Keratinocyte (primary cell): ENCODE measurements at regions not wholly inside any gene's neighbourhood (a gene's known extent, or its start where the extent isn't known, plus 50 kb on each side); places are given as distances from the start of the nearest gene placed in this dataset.

Experiments used
- DNase-seq: peaks from one replicate; pipeline ENCODE4 v3.0.0-alpha.2; 2011; ENCODE audit warnings: low read depth, missing footprints, low spot score
- FAIRE-seq: peaks from 2 replicates; lab custom pipeline; 2011; peaks lifted over from hg19 to GRCh38; lab: Jason Lieb, UNC
- H2AFZ ChIP-seq: 2 replicates; pipeline ENCODE4 v1.6.0; 2012; ENCODE audit warnings: low read length, control low read depth, inconsistent platforms; ENCODE audit not compliant: control insufficient read depth
- H3K27ac ChIP-seq: 2 replicates; pipeline ENCODE4 v1.5.1; 2011; ENCODE audit warnings: low read length; ENCODE audit not compliant: control insufficient read depth, insufficient read depth
- H3K27me3 ChIP-seq: 3 replicates; pipeline ENCODE4 v1.6.0; 2011; ENCODE audit warnings: low read length; ENCODE audit not compliant: control insufficient read depth, insufficient read depth; ENCODE audit errors: extremely low read depth
- H3K36me3 ChIP-seq, 2 experiments: 2 replicates in 1 of 2; 3 replicates in 1 of 2; pipeline ENCODE4 v1.5.1; 2011; ENCODE audit warnings: low read length in 2 of 2, mild to moderate bottlenecking in 1 of 2; ENCODE audit not compliant: control insufficient read depth in 2 of 2, insufficient read depth in 2 of 2; ENCODE audit errors: extremely low read depth in 1 of 2
- H3K4me1 ChIP-seq: 3 replicates; pipeline ENCODE4 v1.5.1; 2011; ENCODE audit warnings: low read length; ENCODE audit not compliant: control insufficient read depth, insufficient read depth; ENCODE audit errors: extremely low read depth
- H3K4me2 ChIP-seq: 3 replicates; pipeline ENCODE4 v1.6.0; 2011; ENCODE audit warnings: low read depth, low read length; ENCODE audit not compliant: control insufficient read depth, insufficient read depth; ENCODE audit errors: extremely low read depth
- H3K4me3 ChIP-seq, 3 experiments: fragments of 200-600 bp in 1 of 3; sonication (generic) in 1 of 3; 2 replicates in 2 of 3; 3 replicates in 1 of 3; pipeline ENCODE4 v1.5.1; 2011 to 2016; ENCODE audit warnings: low read length in 3 of 3, mild to moderate bottlenecking in 3 of 3, control low read depth in 2 of 3, inconsistent platforms in 1 of 3, low read depth in 1 of 3, mixed read lengths in 1 of 3, mixed run types in 1 of 3, moderate library complexity in 1 of 3; ENCODE audit not compliant: control insufficient read depth in 2 of 3, insufficient read depth in 2 of 3; ENCODE audit errors: extremely low read depth in 1 of 3
- H3K79me2 ChIP-seq: 2 replicates; pipeline ENCODE4 v1.6.0; 2012; ENCODE audit warnings: low read length; ENCODE audit not compliant: control insufficient read depth, insufficient read depth
- H3K9ac ChIP-seq: 3 replicates; pipeline ENCODE4 v1.6.0; 2011; ENCODE audit warnings: low read length; ENCODE audit not compliant: control insufficient read depth, insufficient read depth; ENCODE audit errors: extremely low read depth
- H3K9me1 ChIP-seq: 3 replicates; pipeline ENCODE4 v1.6.0; 2011; ENCODE audit warnings: low read length; ENCODE audit not compliant: control insufficient read depth, insufficient read depth; ENCODE audit errors: extremely low read depth
- H3K9me3 ChIP-seq: 2 replicates; pipeline ENCODE4 v1.5.1; 2012; ENCODE audit warnings: low read depth, low read length; ENCODE audit not compliant: control insufficient read depth
- H4K20me1 ChIP-seq: 3 replicates; pipeline ENCODE4 v1.6.0; 2011; ENCODE audit warnings: low read length; ENCODE audit not compliant: control insufficient read depth, insufficient read depth; ENCODE audit errors: extremely low read depth
- EZH2 ChIP-seq: IDR thresholded peaks from one replicate; pipeline ENCODE4 v1.6.1; 2012; ENCODE audit warnings: inconsistent platforms, mild to moderate bottlenecking, low read length, moderate library complexity
- dilution Hi-C: fragments of 300-500 bp; cut with MboI; formaldehyde crosslinking; loops from one replicate; pipeline ENCODE4 v1.7.0; 2020; ENCODE audit warnings: low sequenced_read_pairs; ENCODE audit not compliant: extremely low pct_ligation_motif_present
- TF ChIP-seq, protein P1 (sequence below), 3 experiments: IDR thresholded peaks in 1 of 3; conservative IDR thresholded peaks in 1 of 3; optimal IDR thresholded peaks in 1 of 3; 2 replicates in 2 of 3; 3 replicates in 1 of 3; pipeline versions ENCODE3 to v1.5.1; 2011; ENCODE audit warnings: low read length in 3 of 3, mild to moderate bottlenecking in 3 of 3, moderate library complexity in 2 of 3, control low read depth in 1 of 3, inconsistent platforms in 1 of 3; ENCODE audit not compliant: insufficient read depth in 2 of 3; ENCODE audit errors: extremely low read depth in 1 of 3

- no peak for DNase-seq
- Histone ChIP-seq H3K9me1 (no peaks in the 10 kb centered on the region), H3K27ac (no peak overlapping the region), H3K4me1 (peaks cover 9% of the 10 kb centered on the region), H3K79me2 (no peaks in the 10 kb centered on the region), H3K4me3 (no peak overlapping the region), H3K4me2 (no peak overlapping the region), H3K27me3 (peaks cover 3% of the 10 kb centered on the region), H3K9me3 (no peaks in the 10 kb centered on the region), H3K36me3 (no peaks in the 10 kb centered on the region), H4K20me1 (no peaks in the 10 kb centered on the region), H2AFZ (no peak overlapping the region), H3K9ac (no peak overlapping the region)
- TF ChIP-seq, protein P1, sequence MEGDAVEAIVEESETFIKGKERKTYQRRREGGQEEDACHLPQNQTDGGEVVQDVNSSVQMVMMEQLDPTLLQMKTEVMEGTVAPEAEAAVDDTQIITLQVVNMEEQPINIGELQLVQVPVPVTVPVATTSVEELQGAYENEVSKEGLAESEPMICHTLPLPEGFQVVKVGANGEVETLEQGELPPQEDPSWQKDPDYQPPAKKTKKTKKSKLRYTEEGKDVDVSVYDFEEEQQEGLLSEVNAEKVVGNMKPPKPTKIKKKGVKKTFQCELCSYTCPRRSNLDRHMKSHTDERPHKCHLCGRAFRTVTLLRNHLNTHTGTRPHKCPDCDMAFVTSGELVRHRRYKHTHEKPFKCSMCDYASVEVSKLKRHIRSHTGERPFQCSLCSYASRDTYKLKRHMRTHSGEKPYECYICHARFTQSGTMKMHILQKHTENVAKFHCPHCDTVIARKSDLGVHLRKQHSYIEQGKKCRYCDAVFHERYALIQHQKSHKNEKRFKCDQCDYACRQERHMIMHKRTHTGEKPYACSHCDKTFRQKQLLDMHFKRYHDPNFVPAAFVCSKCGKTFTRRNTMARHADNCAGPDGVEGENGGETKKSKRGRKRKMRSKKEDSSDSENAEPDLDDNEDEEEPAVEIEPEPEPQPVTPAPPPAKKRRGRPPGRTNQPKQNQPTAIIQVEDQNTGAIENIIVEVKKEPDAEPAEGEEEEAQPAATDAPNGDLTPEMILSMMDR (optimal IDR thresholded peaks at IDR 0.05 in 1 of 3, IDR thresholded peaks at IDR 0.05 in 1 of 3, conservative IDR thresholded peaks at IDR 0.05 in 1 of 3; ENCODE audit: extremely low read depth in 1 of 3, insufficient read depth in 2 of 3, low read length in 3 of 3) = no peak
- no peak for TF ChIP-seq EZH2
- FAIRE-seq = no peak
- dilution Hi-C loops = no loop called here
These were observed 544.3 kb downstream of the TNS3 start for GRCh38 chr7:47037607-47038006.

GRCh38 chr7:47036909-47037308 lies 545.0 kb downstream of the TNS3 start:
- no peaks in the 10 kb centered on the region for H3K36me3 ChIP-seq
- peaks cover 9% of the 10 kb centered on the region for H3K4me1 ChIP-seq
- dilution Hi-C loops = no loop called here
- H4K20me1 ChIP-seq = no peaks in the 10 kb centered on the region
- H3K27me3 ChIP-seq = peaks cover 3% of the 10 kb centered on the region
- H3K9me1 ChIP-seq = no peaks in the 10 kb centered on the region
- H3K4me3 ChIP-seq = no peak overlapping the region
- H3K27ac ChIP-seq = no peak overlapping the region
- H3K9ac ChIP-seq = no peak overlapping the region
- no peak for DNase-seq
- no peaks in the 10 kb centered on the region for H3K79me2 ChIP-seq
- no peaks in the 10 kb centered on the region for H3K9me3 ChIP-seq
- no peak overlapping the region for H2AFZ ChIP-seq
- FAIRE-seq = no peak
- no peak overlapping the region for H3K4me2 ChIP-seq
- no peak for TF ChIP-seq EZH2
- TF ChIP-seq, protein P1 (optimal IDR thresholded peaks at IDR 0.05 in 1 of 3, IDR thresholded peaks at IDR 0.05 in 1 of 3, conservative IDR thresholded peaks at IDR 0.05 in 1 of 3; ENCODE audit: extremely low read depth in 1 of 3, insufficient read depth in 2 of 3, low read length in 3 of 3) = no peak
